Hindlimb muscle (tissue), 1 donor: ENCODE measurements at regions not wholly inside any gene's neighbourhood (a gene's known extent, or its start where the extent isn't known, plus 50 kb on each side); places are given as distances from the start of the nearest gene placed in this dataset.
"Not testable (repeated sequence)": the region's sequence is repeated elsewhere in the genome, so short reads cannot be mapped to it uniquely, and the experiment has no call there.

Source experiments
- DNase-seq: peaks from one replicate; pipeline ENCODE4 v3.0.0-alpha.2; 2013

GRCh38 chr7:32816409-32816948, 75.1 kb downstream of the KBTBD2 start:
- DNase-seq, result not testable (repeated sequence)

DNA sequence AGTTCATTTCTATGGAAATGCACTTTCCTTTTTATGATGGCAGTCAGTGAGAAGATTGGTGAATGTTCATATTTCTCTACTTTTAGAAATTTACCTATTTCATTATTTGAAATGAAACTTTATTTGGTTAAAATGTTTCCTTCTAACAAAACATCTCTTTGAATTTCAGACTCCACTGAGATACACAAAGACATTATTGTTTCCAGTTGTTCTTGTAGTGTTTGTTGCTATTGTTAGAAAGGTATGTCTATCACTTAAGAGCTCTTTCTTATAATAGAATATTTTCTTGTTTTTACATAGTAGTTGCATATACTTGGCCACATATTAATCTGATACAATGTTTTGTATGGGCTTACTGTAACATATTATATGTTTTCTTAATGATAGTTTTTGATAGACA, 76.8 kb downstream of the KBTBD2 start:
- not testable (repeated sequence) for DNase-seq

DNA sequence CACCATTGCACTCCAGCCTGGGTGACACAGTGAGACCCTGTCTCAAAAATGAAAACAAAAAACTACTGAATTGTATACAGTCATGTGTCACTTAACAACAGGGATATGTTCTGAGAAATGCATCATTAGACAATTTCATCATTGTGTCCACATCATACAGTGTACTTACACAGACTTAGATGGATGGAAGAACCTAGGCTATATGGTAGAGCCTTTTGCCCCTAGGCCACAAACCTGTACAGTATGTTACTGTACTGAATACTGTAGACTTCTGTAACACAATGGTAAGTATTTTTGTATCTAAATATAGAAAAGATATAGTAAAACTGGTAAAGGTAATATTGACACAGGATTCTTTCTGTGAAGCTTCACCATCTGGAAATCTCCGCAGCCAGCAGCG, 81.7 kb downstream of the KBTBD2 start:
- DNase-seq, result no peak

GRCh38 chr7:32809347-32809746, 82.2 kb downstream of the KBTBD2 start:
- no peak for DNase-seq

DNA sequence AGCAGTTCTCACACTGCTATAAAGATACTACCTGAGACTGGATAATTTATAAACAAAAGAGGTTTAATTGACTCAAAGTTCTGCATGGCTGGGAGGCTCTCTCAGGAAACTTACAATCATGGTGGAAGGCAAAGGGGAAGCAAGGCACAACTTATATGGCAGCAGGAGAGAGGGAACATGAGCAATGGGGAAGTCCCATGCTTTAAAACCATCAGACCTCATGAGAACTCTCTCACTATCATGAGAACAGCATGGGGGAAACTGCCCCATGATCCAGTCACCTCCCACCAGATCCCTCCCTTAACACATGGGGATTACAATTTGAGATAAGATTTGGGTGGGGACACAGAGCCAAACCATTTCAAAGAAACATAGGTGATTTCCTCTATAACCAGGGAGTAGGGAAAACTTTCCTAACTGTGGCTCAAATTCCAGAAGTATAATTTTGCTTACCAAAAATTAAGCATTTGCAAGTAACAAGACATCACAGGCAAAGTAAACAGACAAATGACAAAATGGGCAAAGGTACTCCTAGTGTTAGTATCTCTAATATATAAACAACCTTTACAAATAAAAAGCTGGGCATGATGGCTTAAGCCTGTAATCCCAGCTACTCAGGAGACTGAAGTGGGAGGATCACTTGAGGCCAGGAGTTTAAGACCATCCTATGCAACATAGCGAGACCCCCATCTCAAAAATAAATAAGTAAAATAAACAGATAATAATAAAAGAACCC, 88.0 kb downstream of the KBTBD2 start:
- no peak for DNase-seq

- no peak for DNase-seq
Measured at GRCh38 chr7:32802305-32802910, 89.2 kb downstream of the KBTBD2 start.

GRCh38 chr7:32793053-32793452, 98.5 kb downstream of the KBTBD2 start:
- DNase-seq, result not testable (repeated sequence)

- DNase-seq, result not testable (repeated sequence)
Measured at GRCh38 chr7:32790766-32791430, 100.7 kb downstream of the KBTBD2 start.

- DNase-seq, result not testable (repeated sequence)
Measured at GRCh38 chr7:32789266-32789665, 102.3 kb downstream of the KBTBD2 start.

- DNase-seq, result not testable (repeated sequence)
Measured at GRCh38 chr7:32788174-32788573, 103.4 kb downstream of the KBTBD2 start.

DNA sequence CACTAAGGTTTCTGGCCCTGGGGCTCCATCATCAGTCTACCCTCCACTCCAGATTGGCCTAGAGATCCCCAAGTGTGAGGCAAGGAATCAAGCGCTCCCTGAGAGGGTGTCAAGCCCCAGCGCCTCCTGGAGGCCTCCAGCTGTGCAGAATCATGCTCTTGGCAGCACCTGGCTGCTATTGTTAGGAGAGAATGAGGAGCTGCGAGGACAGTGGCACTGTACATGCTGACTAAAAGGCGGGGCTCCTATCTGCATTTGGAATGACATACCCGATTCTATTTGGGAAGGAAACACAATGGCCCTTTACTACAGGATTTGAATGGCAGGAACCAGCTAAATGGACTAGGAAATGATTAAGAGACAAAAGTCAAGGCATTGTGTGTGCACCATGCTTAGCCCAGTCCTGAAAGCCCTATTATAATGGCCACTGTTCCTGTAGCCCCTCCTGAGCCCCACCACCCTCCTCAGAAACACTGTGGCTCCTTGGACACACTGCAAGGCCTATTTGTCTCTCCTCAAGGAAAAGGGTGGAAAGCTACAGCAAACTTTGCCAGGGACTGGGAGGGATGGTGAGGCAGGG, 106.1 kb downstream of the KBTBD2 start:
- not testable (repeated sequence) for DNase-seq

- not testable (repeated sequence) for DNase-seq
Measured at GRCh38 chr7:32779895-32780294, 111.7 kb downstream of the KBTBD2 start.

- DNase-seq, result no peak
Measured at GRCh38 chr7:32779167-32779566, 112.4 kb downstream of the KBTBD2 start.

- not testable (repeated sequence) for DNase-seq
Measured at GRCh38 chr7:32777041-32777666, 114.4 kb downstream of the KBTBD2 start.

DNA sequence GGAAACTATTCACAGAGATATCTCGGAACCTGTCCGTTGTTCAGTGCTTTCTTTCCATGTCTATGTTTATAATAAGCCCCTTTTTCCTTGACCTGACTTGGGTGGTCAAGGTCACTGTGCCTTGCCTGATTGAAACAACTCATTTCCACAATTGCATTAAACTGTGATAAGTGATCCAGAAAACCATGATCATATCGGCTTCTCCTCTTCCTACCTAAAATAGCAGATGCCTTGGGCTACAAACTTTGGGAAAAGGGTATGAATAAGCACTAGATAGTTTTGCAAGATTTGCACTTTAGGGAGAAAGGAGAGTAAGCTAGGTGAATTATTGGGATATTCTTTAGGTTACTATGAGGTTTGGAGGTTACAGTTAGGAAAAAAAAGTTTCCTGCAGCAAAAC, 115.2 kb downstream of the KBTBD2 start:
- not testable (repeated sequence) for DNase-seq

GRCh38 chr7:32775809-32776208, 115.8 kb downstream of the KBTBD2 start:
- DNase-seq, result not testable (repeated sequence)

GRCh38 chr7:32774541-32774951, 117.0 kb downstream of the KBTBD2 start:
- DNase-seq, result no peak

GRCh38 chr7:32768866-32769510, 122.6 kb downstream of the KBTBD2 start:
- not testable (repeated sequence) for DNase-seq

DNA sequence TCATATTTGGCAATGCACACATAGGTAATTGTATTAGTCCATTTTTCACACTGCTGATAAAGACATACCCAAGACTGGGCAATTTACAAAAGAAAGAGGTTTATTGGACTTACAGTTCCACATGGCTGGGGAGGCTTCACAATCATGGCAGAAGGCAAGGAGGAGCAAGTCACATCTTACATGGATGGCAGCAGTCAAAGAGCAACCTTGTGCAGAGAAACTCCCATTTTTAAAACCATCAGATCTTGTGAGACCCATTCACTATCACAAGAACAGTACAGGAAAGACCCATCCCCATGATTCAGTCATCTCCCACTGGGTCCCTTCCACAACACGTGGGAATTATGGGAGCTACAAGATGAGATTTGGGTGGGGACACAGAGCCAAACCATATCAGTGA, 123.2 kb downstream of the KBTBD2 start:
- not testable (repeated sequence) for DNase-seq

- DNase-seq, result not testable (repeated sequence)
Measured at GRCh38 chr7:32765649-32766251, 125.8 kb downstream of the KBTBD2 start.

GRCh38 chr7:32765185-32765584, 126.4 kb downstream of the KBTBD2 start:
- no peak for DNase-seq

DNA sequence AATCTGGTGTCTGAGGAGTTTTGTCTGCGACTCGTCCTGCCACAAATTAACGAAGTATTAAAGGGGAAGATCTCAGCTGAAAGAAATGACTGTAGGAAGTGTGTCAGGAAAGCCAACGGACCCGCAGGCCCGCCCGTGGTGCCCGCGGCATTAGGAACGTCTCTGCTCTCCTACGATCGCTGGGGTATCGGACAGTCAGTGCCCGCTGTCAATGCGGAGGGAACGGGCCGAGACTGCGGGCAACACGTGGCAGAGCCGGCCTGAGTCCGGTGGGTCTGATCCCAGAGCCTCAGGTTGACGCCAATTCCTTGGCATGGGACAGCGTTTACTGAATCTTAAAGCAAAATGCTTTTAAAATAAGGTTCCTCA, 128.7 kb downstream of the KBTBD2 start:
- DNase-seq, result no peak
